ENCODE measurements at regions not wholly inside any gene's neighbourhood (a gene's known extent, or its start where the extent isn't known, plus 50 kb on each side); places are given as distances from the start of the nearest gene placed in this dataset.

DNA sequence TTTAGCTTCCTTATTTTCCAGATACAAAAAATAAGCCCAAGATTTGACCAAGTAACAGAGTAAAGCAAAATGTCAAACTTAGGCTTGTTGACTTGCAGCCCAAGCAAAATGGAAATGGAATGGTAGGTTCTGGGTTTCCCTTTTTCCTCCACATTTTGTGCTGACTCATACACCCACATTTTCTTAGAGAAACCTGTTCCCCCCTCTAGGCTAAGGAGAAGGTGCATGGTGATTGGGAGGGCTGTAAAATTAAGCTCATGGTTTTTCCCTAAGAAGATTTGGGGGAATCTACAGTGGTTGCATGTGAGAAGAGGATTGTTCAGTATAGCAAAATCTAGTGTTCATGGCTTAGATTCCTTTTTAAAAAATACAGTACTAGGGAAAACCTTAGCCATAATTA lies 127.4 kb downstream of the ARL4A start:
- TF ChIP-seq POLR2A (IDR thresholded peaks at IDR 0.05; ENCODE audit: low read depth, low read length), result no peak
- TF ChIP-seq TAF1 (IDR thresholded peaks at IDR 0.05; ENCODE audit: borderline replicate concordance, low read depth, low read length), result no peak
- no peak for TF ChIP-seq POLR2AphosphoS5 (IDR thresholded peaks at IDR 0.05; ENCODE audit: low read depth, low read length)

All from GM12892 (cell line).